Endothelial cell of hepatic sinusoid (primary cell): ENCODE measurements at regions not wholly inside any gene's neighbourhood (a gene's known extent, or its start where the extent isn't known, plus 50 kb on each side); places are given as distances from the start of the nearest gene placed in this dataset.

Source experiments
- in situ Hi-C: cut with HindIII; loops from 2 replicates; pipeline ENCODE4 v1.10.0; 2017; ENCODE audit warnings: low sequenced_read_pairs

- in situ Hi-C loops = no loop called here
These were observed 146.7 kb upstream of the UNC5B start for GRCh38 chr10:71065659-71066058.

DNA sequence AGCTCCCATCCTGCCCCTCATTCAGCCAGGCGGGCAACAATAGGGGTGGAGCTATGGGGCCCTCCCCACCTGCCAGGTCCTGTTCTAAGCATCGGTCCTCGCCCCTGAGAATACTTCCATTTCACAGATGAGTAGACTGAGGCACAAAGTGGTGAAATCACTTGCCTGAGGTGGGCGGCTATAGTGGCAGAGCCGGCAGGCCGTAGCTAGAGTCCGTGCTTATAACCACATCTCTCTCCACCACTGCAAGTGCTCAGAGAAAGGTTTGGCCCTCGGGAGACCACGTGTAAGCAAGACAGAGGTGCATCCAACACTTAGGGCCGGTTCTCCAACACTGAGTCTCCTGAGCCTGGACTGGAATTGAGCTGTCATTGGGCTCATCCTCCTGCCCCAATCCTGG is 145.8 kb upstream of the UNC5B start:
- in situ Hi-C loops = no loop called here

DNA sequence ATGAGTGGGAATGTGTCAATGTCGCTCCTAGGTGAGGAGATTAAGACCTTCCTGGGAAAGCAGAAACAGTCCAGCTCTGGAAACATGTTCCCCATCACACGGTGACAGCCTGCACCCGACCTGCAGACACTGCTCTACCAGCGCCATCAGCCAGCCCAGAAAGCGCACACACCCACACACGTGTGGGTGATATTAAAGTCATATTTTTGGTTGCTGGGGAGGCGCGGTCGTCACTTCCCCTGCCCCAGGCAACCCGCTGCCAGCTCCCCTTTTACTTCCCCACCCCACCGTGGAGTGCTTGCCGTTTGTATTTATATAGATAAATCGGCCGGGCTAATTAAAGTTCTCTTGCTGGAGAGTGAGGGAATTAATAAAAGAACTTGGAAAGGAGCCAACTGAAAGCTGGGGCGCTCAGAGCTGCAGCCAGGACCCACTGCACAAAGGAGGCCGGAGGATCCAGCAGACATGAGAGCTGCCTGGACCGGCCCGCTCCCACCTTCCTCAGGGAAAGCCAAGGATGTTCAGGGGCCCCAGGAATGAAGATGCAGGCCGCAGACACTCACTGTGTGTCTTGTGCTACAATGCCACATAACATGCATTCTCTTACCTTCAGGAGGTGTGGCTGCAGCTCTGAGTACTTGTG is 145.2 kb upstream of the UNC5B start:
- in situ Hi-C loops = no loop called here

- in situ Hi-C loops = no loop called here
These were observed 143.5 kb upstream of the UNC5B start for GRCh38 chr10:71068861-71069271.

- in situ Hi-C loops = no loop called here
These were observed 142.3 kb upstream of the UNC5B start for GRCh38 chr10:71069909-71070666.

DNA sequence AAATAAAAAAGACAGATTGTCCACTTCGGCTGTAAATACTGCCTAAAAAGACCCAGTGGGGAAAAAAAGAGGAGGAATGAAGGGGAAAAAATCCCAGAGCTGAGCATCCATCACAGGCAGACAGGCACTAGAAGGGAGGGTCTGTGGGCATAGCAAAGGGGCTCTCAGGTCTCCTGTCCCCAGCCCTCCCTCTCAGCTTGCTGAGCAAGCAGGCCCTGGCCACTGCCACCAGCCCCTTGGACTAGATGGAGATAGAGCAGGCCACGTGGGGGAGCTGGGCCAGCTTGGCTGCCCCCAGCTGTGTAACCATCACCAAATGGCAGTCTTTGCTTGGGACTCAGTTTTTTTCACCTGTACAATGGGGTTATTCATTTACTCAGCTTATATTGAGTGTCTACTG is 141.6 kb upstream of the UNC5B start:
- in situ Hi-C loops = no loop called here

DNA sequence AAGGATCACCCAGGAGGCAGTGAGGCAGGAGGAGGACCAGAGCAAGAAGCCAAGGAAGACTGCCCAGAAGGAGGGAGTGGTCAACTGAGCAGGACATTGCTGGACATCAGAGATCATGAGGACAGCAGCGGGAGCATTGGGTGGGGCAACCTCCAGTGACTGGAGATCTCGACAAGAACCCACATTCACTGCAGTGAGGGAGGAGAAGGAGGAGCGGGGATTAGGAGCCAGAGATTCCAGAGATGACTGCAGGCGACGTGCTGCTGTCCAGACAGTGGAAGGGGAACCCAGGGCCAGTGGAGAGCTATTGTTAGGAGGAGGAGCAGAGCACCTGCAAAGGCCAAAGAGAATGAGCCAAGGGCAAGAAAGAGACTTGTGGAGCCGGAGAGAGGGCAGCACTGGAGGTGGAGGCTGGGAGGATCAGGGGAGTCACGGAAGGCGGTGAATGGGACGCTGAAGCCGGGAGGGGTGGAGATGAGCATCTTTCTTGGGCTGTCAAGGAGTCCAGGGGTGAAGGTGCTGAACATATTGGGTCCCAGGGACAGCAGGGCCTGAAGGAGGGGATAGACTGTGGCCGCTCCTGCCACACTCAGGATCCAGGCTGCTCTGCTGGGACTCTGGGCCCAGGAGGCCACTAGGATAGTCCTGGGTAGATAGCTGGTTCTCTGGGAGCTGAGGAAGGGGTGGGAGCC is 140.1 kb upstream of the UNC5B start:
- in situ Hi-C loops = no loop called here

GRCh38 chr10:71072823-71073210 is 139.6 kb upstream of the UNC5B start:
- in situ Hi-C loops = no loop called here

GRCh38 chr10:71073451-71074175 is 138.8 kb upstream of the UNC5B start:
- in situ Hi-C loops = no loop called here

DNA sequence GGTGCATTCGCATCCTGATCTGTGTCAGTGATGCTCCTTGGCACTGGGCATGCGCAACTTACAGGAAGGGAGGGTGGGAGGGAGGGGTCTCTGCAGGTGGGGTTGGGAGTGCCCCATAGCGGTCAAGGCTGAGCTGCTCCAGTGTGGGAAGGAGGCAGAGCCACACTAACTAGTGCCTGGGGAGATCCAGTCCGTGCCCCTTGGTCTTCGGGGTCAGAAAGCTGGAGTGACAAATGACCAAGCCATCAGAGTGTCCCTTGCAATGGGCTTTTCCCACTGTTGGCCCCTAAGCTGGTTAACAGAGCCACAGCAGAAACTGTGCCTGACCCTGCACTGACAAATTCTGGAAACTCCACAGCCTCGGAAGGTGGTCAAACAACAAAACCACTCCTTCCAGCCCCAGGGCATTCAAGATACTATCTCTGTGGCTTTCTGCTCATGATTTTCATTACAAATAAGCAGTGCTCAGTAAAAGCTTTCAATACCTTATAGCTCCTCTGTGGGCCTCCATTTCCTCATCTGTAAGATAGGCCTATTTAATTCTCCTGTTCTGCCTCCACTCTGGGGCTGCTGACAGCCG is 138.1 kb upstream of the UNC5B start:
- in situ Hi-C loops = no loop called here

GRCh38 chr10:71075086-71075758 is 137.1 kb upstream of the UNC5B start:
- in situ Hi-C loops = no loop called here

- in situ Hi-C loops = no loop called here
These were observed 136.5 kb upstream of the UNC5B start for GRCh38 chr10:71075759-71076472.

DNA sequence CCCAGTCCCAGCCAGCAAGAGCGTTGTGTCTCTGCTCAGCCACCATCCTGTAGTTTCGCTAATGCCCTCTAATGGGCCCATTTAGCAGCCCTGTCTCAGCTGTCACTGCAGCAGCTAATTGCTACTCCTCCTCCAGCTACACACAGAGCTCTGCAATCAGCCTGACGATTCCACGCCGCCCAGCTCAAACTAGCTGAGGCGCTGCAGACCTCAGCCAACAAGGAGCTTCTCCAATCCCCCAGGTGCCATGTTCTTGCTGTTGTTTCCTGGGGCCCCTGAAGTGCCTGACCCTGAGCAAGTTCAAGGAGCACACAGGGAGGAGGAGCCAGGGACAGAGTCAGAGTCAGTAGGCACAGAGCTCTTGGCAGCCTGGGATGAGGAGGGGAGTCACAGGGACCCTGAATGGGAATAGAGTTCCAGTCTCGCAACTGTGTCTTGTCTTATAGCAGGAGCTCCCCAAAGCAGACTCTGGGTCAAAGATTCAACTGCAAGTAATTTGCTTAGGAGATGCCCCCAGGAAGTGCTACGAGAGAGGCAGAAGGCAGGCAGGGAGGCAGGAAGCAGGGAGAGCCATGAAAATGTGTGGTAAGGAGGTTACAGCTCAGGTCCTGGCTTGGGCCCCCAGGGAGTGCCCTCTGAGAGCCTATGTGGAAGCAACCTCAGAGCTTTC is 135.8 kb upstream of the UNC5B start:
- in situ Hi-C loops = no loop called here

DNA sequence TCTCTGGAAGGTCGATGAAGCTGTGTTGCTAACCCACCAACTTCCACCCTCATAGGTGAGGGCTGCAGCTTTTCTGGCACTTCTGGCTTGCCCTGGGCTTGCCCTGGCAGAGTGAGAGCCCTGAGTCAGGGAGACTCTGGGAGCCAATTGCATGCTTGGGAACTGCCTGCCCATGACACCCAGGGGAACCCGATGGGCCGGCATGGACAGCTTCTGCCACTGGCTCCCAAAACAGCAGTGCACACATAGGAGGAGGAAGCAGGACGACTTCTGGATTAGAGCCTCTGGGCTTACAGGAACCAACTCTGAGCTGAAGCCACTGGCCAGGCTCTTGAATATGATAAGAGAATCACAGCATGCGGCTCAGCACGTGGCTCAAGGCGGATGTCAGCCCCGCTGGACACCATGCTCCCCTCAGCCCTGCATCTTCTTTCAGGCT is 135.2 kb upstream of the UNC5B start:
- in situ Hi-C loops = no loop called here

GRCh38 chr10:71077796-71078453 is 134.4 kb upstream of the UNC5B start:
- in situ Hi-C loops = no loop called here

DNA sequence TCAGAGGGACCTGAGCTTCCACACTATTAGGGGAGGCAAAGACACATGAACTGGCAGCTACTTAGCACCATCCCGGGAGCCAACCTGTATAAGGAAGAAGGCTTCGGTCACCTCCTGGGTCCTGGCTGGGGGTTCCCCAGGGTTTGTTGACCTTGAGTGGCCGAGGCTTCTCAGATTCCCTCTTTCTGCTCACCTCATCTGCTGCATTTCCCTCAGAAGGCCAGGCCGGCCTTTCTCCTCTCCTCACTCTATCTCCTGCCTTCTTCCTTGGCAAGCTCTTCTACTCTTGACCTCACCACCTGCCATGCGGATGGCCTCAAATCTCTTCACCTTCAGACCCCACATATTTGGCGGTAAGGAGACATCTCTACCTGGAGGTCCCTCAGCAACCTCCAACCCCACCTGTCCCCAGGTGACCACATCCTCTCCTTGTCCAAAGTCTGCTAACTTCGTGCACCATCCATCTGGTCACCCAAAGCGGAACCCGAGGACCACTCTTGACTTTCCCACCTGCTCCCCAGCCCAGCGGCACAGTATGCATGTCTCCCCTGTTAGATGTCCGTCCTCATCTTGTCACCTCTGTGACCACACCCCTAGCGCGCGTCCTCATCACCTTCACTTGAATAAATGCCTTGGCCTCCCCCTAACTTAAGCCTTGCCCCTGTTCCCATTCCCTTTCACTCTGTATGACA is 133.8 kb upstream of the UNC5B start:
- in situ Hi-C loops = no loop called here

DNA sequence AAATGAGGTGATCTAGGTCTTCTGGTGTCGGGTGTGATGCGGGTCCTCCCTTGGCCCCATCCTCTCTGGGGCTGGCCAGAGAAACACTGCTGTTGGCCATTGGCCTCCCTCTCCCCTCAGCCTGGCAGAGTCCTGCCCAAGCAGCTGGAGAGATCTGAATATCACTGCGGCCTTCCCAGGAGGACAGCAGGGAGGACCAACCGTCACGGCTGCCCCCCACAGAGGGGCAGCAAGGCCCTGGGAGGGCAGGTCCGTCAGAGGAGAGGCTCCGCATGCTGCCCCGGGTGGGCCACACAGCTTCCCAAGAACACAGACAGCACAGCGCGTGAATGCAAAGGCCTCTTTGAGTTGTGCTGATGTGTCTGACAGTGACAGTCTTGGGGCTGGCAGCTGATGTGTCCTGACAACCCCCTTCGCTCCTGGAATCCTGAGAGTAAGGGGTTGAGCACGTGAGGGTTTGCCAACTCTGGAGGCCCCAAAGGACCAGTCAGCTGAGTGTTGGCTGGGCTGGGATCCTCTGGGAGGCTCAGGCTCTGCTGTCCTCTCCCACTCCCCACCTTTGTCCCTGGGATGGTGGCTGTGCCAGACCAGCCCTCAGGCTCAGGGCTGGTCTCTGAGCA is 132.5 kb upstream of the UNC5B start:
- in situ Hi-C loops = no loop called here
